AG04450 (cell line): ENCODE measurements at regions not wholly inside any gene's neighbourhood (a gene's known extent, or its start where the extent isn't known, plus 50 kb on each side); places are given as distances from the start of the nearest gene placed in this dataset.

Source experiments
- CTCF ChIA-PET: fragments of 300-600, 350-600 bp; formaldehyde crosslinking; extraction: SDS; loops from one replicate; lab custom pipeline; 2022; ENCODE audit warnings: antibody characterized with exemption, inconsistent platforms; lab: Charles Lee
- POLR2A ChIA-PET: fragments of 350-600 bp; formaldehyde crosslinking; extraction: SDS; loops from one replicate; lab custom pipeline; 2021; ENCODE audit warnings: antibody characterized with exemption, inconsistent platforms; lab: Yijun Ruan, JAX
- DNase-seq: peaks from one replicate; pipeline ENCODE4 v3.0.0-alpha.2; 2011; ENCODE audit warnings: low read depth, low spot score
- H3K27ac ChIP-seq: one replicate; pipeline ENCODE4 v1.5.1; 2012; ENCODE audit warnings: low read depth, low read length, control low read depth
- H3K27me3 ChIP-seq: one replicate; pipeline ENCODE4 v1.6.0; 2012; ENCODE audit warnings: low read length; ENCODE audit not compliant: control insufficient read depth, insufficient read depth
- H3K4me3 ChIP-seq: 2 replicates; pipeline ENCODE4 v1.5.1; 2011; ENCODE audit warnings: mild to moderate bottlenecking, low read depth, low read length, control low read depth
- H3K9me3 ChIP-seq: 2 replicates; pipeline ENCODE4 v1.5.1; 2012; ENCODE audit warnings: low read length; ENCODE audit not compliant: control insufficient read depth, insufficient read depth
- CTCF ChIP-seq: IDR thresholded peaks from 2 replicates; pipeline ENCODE4 v1.5.1; 2011; ENCODE audit warnings: low read depth, low read length, control low read depth, inconsistent platforms

GRCh38 chr4:11197631-11198341 lies 230.9 kb downstream of the HS3ST1 start:
- no peak for DNase-seq
- no peak overlapping the region for H3K27ac ChIP-seq
- H3K4me3 ChIP-seq: no peak overlapping the region
- no peaks in the 10 kb centered on the region for H3K27me3 ChIP-seq
- TF ChIP-seq CTCF: no peak
- H3K9me3 ChIP-seq: no peaks in the 10 kb centered on the region
- ChIA-PET CTCF (no interaction called here), POLR2A (no interaction called here)

GRCh38 chr4:11196927-11197522 lies 231.7 kb downstream of the HS3ST1 start:
- Histone ChIP-seq H3K9me3 (no peaks in the 10 kb centered on the region), H3K4me3 (no peak overlapping the region), H3K27ac (no peak overlapping the region), H3K27me3 (no peaks in the 10 kb centered on the region)
- no peak for DNase-seq
- POLR2A ChIA-PET: no interaction called here
- TF ChIP-seq CTCF: no peak
- CTCF ChIA-PET: no interaction called here

GRCh38 chr4:11194431-11194830 lies 234.3 kb downstream of the HS3ST1 start:
- Histone ChIP-seq H3K27ac (no peak overlapping the region), H3K9me3 (no peaks in the 10 kb centered on the region), H3K27me3 (no peaks in the 10 kb centered on the region), H3K4me3 (no peak overlapping the region)
- DNase-seq: no peak
- ChIA-PET POLR2A (no interaction called here), CTCF (no interaction called here)
- no peak for TF ChIP-seq CTCF

- CTCF ChIA-PET: no interaction called here
- H3K27me3 ChIP-seq: no peaks in the 10 kb centered on the region
- DNase-seq: no peak
- no peak overlapping the region for H3K27ac ChIP-seq
- H3K4me3 ChIP-seq: no peak overlapping the region
- POLR2A ChIA-PET: no interaction called here
- H3K9me3 ChIP-seq: no peaks in the 10 kb centered on the region
- no peak for TF ChIP-seq CTCF
Observed at GRCh38 chr4:11189756-11190155, 238.9 kb downstream of the HS3ST1 start.

GRCh38 chr4:11183356-11183740 lies 245.3 kb downstream of the HS3ST1 start:
- Histone ChIP-seq H3K27me3 (no peaks in the 10 kb centered on the region), H3K4me3 (no peak overlapping the region), H3K27ac (no peak overlapping the region), H3K9me3 (peaks cover 3% of the 10 kb centered on the region; the same call in 1 of the 2 replicates)
- ChIA-PET CTCF (interaction anchor here (1.3 kb wide), 1 partner anchor 602 kb away, joined by 3 read pairs; no protein-coding TSS in a partner anchor), POLR2A (no interaction called here)
- TF ChIP-seq CTCF: no peak
- no peak for DNase-seq
